ENCODE measurements at regions not wholly inside any gene's neighbourhood (a gene's known extent, or its start where the extent isn't known, plus 50 kb on each side); places are given as distances from the start of the nearest gene placed in this dataset.

DNA sequence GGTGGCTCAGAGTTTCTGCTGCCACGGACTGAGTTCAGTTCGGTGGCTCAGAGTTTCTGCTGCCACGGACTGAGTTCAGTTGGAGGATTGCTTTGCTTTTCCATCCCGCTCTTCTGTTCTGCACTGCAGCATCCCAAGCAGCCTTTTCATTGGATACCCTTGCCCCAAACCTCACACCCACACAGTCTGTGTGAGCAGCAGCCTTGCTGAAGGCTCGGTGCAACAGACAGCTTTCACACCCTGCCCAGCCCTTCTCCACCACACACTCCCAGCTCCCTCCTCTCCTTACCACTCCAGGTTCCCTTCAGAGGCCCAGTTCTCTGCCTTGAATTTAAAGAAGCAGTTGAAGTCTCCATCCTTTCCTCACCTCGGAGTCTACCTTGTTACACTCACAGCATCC is 52.5 kb upstream of the CHD6 start:
- no peak for DNase-seq (ENCODE audit: low read depth)

DNA sequence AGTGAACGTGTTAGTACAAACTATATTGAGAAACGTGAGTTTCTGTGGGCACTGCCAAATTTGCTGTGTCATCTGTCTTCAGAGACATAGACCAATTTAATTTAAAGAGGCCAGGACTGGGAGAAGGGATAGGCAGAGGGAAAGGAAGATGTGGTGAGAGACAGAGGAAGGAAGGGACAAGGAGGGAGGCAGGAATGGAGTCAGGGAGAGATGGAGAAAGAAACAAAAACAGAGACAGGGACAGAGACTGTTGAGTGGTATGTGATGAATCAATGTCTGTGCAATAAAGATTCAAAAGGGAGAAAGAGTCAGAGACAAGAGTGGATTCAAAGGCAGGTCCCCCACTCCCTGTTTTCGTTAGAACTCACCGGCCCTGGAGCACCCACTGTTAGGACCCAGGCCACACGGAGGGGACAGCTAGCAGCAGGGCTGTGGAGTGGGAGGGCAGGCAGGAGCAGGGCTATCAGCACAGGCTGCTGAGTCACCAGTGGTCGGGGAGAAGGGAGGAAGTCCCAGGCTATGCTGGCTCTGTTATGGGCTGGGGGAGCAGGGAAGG is 51.6 kb upstream of the CHD6 start:
- no peak for DNase-seq (ENCODE audit: low read depth)

DNA sequence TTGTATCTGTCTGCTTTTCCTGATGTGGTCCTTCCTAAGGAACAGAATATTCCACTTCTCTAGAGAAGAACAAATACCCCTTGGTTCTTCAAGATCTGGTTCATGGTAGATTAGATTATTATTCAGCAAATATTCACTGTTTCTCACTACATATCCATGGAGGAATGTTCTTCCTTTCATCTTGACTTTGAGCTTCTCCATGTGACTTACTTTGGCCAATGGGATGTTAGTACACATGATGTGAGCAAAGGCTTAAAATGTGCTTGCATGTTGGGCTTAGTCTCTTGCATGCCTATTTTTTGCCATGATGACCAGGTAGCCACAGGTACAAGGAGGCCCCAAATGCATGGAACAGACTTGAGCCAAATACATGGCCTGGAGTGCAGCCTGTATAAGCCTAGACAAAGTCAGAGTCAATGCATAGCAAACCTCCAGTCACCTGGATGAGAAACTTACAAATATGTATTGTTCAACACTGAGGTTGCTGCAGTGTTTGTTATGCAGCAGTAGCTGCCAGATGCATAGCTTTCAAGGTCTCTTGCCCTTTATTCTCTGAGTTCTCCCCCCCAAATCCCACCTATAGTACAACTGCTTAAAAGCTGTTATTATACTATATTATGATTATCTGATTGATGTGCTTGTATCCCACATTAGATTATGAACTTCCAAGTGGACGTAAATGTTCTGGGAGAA is 50.0 kb upstream of the CHD6 start:
- no peak for DNase-seq (ENCODE audit: low read depth)
